ENCODE measurements at regions not wholly inside any gene's neighbourhood (a gene's known extent, or its start where the extent isn't known, plus 50 kb on each side); places are given as distances from the start of the nearest gene placed in this dataset.

GRCh38 chr18:27750923-27751322 lies 426.0 kb downstream of the CDH2 start:
- no peak for TF ChIP-seq POLR2AphosphoS5 (IDR thresholded peaks at IDR 0.05)
- no peak for TF ChIP-seq CTCF (IDR thresholded peaks at IDR 0.05)
- TF ChIP-seq EP300 (IDR thresholded peaks at IDR 0.05): no peak
